HG03558 (cell line): ENCODE measurements at regions not wholly inside any gene's neighbourhood (a gene's known extent, or its start where the extent isn't known, plus 50 kb on each side); places are given as distances from the start of the nearest gene placed in this dataset.
A peak's percentile ranks its signal among the peaks of the same experiment; 100 is the strongest.
"Not testable (repeated sequence)": the region's sequence is repeated elsewhere in the genome, so short reads cannot be mapped to it uniquely, and the experiment has no call there.

Experiments used
- ATAC-seq: cut with Tn5 transposase; IDR thresholded peaks from one replicate; pipeline ENCODE4 v1.9.1; 2021; ENCODE audit warnings: moderate number of reproducible peaks; ENCODE audit not compliant: unreplicated experiment; ENCODE audit errors: extremely low read depth

DNA sequence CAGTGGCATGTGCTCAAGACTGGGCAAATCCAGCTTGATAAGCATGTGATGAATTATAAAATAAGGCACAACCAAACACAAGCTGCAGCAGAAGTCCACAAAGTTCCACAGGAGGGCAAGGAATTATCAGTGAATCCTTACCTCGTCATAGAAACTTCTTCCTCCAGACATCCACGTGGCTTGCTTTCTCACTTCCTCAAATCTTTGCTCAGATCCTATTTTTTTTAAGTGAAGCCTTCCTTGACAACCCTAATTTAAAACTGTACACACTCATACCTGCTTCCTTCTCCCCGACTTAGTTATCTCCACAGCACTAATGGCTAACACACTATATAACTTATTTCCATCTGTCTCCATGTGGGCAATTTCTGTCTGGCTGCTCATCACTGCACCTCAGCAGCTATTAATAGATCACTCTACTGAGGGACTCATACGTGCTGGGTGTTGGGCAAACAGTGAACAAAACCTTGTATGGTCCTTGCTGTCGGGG lies 320.7 kb downstream of the KLF13 start:
- ATAC-seq, result not testable (repeated sequence)

- not testable (repeated sequence) for ATAC-seq
Observed at GRCh38 chr15:31649634-31650033, 323.0 kb downstream of the KLF13 start.

DNA sequence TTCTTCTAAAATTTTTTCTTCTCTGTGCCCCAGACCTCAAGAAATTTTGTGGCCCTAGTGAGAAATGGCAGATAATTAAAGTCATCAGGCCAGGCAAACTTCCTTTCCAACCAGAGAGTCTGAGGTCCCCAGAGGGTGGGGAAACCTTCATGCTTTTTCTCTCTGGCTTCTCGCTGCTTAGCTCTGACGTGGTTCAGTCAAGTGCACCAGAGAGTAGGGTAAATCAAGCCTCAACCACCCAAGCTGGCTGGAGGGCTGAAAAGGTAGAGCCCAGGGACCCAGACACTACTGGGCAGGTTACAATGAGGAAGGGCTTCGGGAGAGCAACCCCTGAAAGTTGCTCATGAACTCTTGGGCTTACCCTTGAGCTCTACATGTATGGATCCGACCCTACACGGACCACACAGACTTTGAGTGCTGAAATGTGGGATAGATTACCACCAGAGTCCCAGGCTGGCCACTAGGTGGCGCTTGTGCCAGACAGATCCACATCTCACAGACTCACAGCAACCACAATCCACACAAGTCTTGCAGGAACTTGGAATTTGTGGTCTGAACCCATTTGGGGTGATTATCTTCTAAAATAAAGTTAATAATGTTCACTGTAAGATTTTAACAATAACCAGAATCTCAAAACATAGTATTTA lies 323.5 kb downstream of the KLF13 start:
- ATAC-seq, result not testable (repeated sequence)

- not testable (repeated sequence) for ATAC-seq
Observed at GRCh38 chr15:31656915-31657314, 330.3 kb downstream of the KLF13 start.

DNA sequence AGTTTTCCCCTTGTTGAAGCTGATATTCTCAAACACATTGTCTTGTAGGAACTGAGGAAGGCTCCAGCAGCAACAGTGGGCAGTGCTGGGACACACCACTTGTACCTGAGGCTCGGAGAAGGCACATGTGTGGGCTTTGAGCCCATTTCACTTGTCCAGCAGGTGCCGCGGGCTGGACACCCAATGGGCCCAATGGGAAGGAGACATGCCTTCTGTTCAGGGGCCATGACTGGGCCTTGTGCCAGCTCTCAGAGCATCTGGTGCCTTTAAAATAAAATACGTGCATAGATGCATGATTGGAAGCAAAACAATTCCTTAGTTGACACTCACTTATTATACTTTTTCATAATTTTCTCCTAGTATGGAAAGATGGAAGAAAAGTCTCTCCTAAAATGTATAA lies 334.2 kb downstream of the KLF13 start:
- no peak for ATAC-seq

- not testable (repeated sequence) for ATAC-seq
Observed at GRCh38 chr15:31665732-31666131, 339.1 kb downstream of the KLF13 start.

DNA sequence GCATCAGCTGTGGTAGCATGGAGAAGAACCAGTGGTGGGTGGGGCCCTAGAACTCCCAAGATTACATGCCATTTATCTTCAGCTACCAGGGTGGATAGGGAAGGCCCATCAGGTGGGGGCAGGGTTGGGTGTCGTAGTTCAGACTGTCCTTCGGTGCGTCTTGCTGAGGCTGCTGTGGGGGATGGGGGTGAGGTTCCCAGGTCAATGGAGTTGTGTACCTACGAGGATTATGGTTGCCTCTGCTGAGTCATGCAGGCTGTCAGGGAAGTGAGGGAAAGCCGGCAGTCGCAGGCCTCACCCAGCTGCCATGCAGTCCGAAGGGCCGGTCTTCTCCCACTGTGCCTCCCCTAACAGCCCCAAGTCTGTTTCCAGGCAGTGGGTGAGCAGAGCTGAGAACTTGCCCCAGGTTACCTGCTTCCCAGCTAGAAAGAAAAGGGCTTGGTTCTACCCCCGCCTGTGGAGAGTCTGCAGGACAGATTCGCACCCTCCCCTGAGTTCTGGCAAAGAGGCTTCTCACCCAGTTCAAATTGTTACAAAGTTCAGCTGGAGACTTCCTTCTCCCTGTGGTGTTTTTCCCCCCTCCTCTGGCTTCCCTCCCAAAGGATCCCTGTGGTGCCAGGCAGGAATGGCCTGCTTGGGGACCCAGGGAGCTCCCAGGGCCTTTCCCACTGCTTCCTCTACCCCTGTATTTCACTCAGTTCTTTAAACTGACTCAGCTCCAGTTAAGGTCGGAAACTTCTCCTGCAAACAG lies 342.7 kb downstream of the KLF13 start:
- ATAC-seq, result not testable (repeated sequence)

GRCh38 chr15:31673263-31673662 lies 346.6 kb downstream of the KLF13 start:
- not testable (repeated sequence) for ATAC-seq

- not testable (repeated sequence) for ATAC-seq
Observed at GRCh38 chr15:31681529-31682259, 348.6 kb upstream of the CHRNA7 start.

DNA sequence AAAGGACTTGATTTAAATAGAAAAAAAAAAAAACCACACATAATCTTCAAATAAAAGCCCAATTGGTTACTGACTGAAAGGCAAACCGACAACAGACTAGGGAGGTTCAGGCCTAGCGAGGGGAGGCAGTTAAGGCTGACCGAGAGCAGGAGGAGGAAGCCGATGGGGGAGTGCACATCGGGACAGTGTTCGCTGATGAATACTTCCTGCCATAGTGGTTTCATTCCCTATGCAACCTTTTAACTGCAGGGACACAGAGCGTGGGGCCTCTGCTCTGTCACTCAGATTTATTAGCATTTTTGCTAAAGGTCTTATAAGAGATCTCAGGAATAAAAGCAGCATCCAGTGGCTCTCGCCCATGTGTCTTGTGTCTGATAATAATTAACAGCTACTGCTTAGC lies 343.2 kb upstream of the CHRNA7 start:
- ATAC-seq, result not testable (repeated sequence)

- not testable (repeated sequence) for ATAC-seq
Observed at GRCh38 chr15:31696509-31696908, 333.8 kb upstream of the CHRNA7 start.

DNA sequence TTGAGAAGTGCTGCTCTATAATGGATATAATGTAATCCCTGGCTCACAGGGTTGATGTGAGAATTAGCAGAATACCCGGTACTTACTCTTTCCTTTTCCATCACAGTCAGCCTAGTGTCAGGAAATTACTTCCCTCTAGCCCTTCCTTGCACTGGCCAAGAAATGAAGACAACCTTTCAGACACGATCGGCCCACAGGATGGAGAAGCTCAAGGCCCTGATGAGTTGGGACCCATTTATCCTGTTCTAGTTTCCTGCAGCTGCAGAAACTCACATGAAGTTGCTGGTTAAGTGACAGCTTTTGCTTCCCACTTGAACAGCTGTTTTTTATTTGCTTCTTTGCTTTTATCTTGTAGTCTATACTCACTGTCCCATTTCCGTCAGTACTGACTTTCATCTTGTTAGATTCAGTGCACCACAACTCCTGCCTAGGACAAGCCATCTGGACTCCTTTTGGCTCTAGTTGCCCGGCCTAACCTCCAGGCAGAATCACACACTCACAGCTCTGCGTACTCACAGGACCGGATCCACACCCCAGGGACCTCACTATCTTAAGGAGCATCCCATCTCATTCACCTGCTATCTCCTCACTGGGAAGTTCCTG lies 325.1 kb upstream of the CHRNA7 start:
- not testable (repeated sequence) for ATAC-seq

DNA sequence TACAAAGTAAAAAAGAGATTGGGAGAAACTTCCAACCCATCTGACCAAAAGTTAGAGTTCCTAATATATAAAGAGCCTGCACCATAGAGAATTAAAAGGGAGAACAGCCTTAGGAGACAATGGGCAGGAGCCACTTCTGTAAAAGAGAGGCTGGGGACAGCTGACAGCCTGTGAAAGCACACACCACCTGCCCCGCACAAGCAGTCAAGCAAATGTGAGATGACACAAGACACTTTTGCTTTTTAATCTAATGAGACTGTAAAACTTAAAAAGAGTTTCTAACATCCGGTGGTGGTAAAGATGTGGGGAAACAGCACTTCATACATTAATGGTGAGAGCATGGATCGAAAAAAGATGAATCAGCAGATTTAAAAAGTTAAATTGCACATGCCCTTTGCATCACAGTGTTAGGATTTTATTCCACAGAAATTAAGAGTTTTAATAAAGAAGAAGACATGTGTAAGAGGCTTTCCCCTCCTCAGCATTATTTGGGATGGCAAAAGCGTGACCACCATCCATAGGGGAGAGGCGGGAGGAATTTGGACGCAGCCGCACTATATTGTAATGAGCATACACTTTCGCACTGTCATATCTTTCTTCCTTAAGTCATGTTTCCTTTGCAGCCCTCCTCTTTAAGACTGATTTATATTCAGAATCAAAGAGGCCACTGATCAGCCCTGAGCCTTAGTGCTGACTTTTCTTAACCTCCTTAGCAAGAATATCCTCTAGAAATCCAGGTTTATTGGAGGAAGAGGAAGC lies 322.2 kb upstream of the CHRNA7 start:
- peak; percentile 55 for ATAC-seq

DNA sequence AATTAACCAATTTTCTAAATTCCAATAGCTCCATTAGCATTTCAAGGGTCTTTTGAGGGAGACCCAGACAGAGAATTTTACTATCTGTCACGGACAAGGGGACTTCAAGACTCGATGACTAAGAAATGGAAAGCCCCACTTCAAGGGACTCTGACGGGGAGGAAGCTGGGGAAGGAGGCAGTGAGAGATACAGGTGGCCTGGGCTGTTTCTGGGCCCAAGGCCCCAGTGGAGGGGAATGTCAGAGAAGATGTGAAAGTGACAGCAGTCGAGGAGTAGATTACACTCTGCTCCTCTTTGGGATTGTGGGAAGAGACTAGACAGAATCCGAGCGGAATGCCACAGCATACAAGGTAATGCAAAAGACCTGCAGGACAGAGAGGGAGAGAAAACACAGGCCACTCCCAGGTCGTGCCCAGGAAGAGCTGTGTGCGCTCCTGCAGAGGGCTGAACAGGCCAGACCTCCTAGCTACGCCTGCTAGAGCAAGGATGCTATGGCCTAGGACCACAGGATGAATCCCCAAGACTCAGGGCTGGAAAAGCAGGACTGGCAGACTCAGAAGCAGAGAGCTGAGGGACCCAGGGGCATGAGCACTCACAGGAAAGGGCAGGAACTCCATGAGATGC lies 321.5 kb upstream of the CHRNA7 start:
- peak; percentile 46 for ATAC-seq

DNA sequence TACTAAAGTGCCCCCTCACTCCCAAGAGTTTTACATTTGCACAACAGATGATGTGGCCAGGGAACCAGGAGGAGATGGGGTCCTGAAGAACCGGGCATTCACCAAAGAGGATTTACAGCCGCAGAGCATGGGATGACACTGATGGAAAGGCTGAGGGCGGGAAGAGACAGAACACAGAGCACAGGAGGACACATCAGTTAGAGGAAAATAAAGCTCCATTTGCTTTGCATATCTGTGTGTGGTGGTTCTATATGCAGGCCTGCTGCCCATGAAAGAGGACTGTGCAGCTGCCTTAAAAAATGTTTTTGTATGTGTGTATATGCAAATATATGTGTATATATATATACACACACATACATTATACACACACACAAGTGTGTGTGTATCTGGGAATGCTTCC lies 320.8 kb upstream of the CHRNA7 start:
- ATAC-seq, result not testable (repeated sequence)

- not testable (repeated sequence) for ATAC-seq
Observed at GRCh38 chr15:31710806-31711205, 319.5 kb upstream of the CHRNA7 start.

DNA sequence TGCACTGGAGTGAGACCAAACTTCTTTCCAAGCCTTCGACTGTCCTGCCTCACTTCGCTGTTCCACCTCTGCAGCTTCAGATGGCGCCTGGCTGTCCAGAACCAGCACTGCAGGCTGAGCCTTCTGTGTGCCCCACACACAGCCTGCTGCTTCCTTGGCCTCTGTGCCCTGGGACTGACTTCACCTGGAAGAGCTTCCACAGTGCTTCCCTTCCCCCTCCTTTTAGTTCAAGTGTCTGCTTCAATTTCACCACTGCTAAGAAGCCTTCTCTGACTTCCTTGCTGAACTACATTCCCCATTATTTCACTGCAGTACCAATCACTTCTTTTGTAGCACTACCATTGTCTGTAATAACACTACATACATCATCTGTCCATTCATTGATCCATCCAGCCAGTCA lies 315.1 kb upstream of the CHRNA7 start:
- not testable (repeated sequence) for ATAC-seq

GRCh38 chr15:31718625-31719024 lies 311.7 kb upstream of the CHRNA7 start:
- ATAC-seq, result not testable (repeated sequence)

DNA sequence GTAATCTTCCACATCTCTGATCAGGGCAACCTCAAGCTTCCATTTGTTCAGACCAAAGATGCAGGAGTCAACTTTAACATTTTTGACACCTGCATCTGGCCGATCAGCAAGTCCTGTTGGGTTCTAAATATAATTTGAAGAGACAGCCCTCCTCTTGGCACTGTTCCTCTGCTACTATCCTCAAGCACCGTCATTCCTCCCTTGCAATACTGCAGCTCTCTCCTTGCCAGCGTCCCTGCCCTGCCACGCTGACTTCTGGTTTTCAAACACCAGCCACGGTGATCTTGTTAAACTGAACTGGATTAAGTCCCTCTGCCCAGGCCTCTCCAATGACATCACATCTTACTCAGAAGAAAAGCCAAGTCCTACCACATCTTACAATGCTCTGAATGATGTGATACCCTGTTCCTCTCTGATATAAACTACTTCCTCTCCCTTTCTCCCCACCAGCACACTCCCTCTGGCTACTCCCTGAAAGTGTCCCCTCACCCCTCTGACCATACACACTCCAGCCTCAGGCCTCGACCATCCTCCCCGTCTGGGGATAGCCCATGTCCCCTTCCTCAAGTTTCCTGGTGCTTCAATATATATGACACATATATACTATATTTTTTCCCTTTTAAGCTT lies 310.8 kb upstream of the CHRNA7 start:
- not testable (repeated sequence) for ATAC-seq
